ENCODE measurements at regions not wholly inside any gene's neighbourhood (a gene's known extent, or its start where the extent isn't known, plus 50 kb on each side); places are given as distances from the start of the nearest gene placed in this dataset.

- intact Hi-C loops (cut with DNase I): no loop called here
- 62% methylated on average over 2 of the region's 2 CpGs for WGBS (ENCODE audit: insufficient coverage, low coverage, low lambda C conversion rate, missing lambda C conversion rate)
- ATAC-seq: no peak
These were observed 201.4 kb upstream of the EOMES start for GRCh38 chr3:27923349-27924068.

GRCh38 chr3:27927882-27928281 is 205.8 kb upstream of the EOMES start:
- 17% methylated on average over 1 of the region's 1 CpG for WGBS (ENCODE audit: insufficient coverage, low coverage, low lambda C conversion rate, missing lambda C conversion rate)
- no peaks in the 10 kb centered on the region for H3K36me3 ChIP-seq
- no peaks in the 10 kb centered on the region for H3K27me3 ChIP-seq
- intact Hi-C loops (cut with DNase I): no loop called here
- TF ChIP-seq CTCF (IDR thresholded peaks at IDR 0.05): no peak
- no peak for TF ChIP-seq POLR2A (IDR thresholded peaks at IDR 0.05)
- H3K4me3 ChIP-seq: no peak overlapping the region
- no peaks in the 10 kb centered on the region for H3K9me3 ChIP-seq
- no peaks in the 10 kb centered on the region for H3K4me1 ChIP-seq
- ATAC-seq (no peak), DNase-seq (no peak)
- H3K27ac ChIP-seq: no peak overlapping the region

More at GRCh38 chr3:27923349-27924068, 201.4 kb upstream of the EOMES start:
- Histone ChIP-seq H3K9me3 (no peaks in the 10 kb centered on the region), H3K27me3 (no peaks in the 10 kb centered on the region), H3K4me3 (no peak overlapping the region), H3K4me1 (no peaks in the 10 kb centered on the region), H3K36me3 (no peaks in the 10 kb centered on the region), H3K27ac (no peak overlapping the region)
- no peak for DNase-seq
- TF ChIP-seq POLR2A (IDR thresholded peaks at IDR 0.05) (no peak), CTCF (IDR thresholded peaks at IDR 0.05) (no peak)

- Histone ChIP-seq H3K27ac (no peak overlapping the region), H3K36me3 (no peaks in the 10 kb centered on the region), H3K4me3 (no peak overlapping the region), H3K4me1 (no peaks in the 10 kb centered on the region), H3K27me3 (no peaks in the 10 kb centered on the region), H3K9me3 (no peaks in the 10 kb centered on the region)
- no peak for DNase-seq
- WGBS (ENCODE audit: insufficient coverage, low coverage, low lambda C conversion rate, missing lambda C conversion rate): 78% methylated on average over 1 of the region's 1 CpG
- intact Hi-C loops (cut with DNase I): no loop called here
- TF ChIP-seq POLR2A (IDR thresholded peaks at IDR 0.05) (no peak), CTCF (IDR thresholded peaks at IDR 0.05) (no peak)
- no peak for ATAC-seq
These were observed 208.0 kb upstream of the EOMES start for GRCh38 chr3:27930052-27930602.

- Histone ChIP-seq H3K36me3 (no peaks in the 10 kb centered on the region), H3K4me3 (no peak overlapping the region), H3K9me3 (no peaks in the 10 kb centered on the region), H3K27ac (no peak overlapping the region), H3K27me3 (no peaks in the 10 kb centered on the region), H3K4me1 (no peaks in the 10 kb centered on the region)
- DNase-seq: no peak
- 77% methylated on average over 2 of the region's 2 CpGs for WGBS (ENCODE audit: insufficient coverage, low coverage, low lambda C conversion rate, missing lambda C conversion rate)
- TF ChIP-seq CTCF (IDR thresholded peaks at IDR 0.05) (no peak), POLR2A (IDR thresholded peaks at IDR 0.05) (no peak)
- no peak for ATAC-seq
- intact Hi-C loops (cut with DNase I): no loop called here
These were observed 213.4 kb upstream of the EOMES start for GRCh38 chr3:27935492-27935891.
